ENCODE measurements at regions not wholly inside any gene's neighbourhood (a gene's known extent, or its start where the extent isn't known, plus 50 kb on each side); places are given as distances from the start of the nearest gene placed in this dataset.

DNA sequence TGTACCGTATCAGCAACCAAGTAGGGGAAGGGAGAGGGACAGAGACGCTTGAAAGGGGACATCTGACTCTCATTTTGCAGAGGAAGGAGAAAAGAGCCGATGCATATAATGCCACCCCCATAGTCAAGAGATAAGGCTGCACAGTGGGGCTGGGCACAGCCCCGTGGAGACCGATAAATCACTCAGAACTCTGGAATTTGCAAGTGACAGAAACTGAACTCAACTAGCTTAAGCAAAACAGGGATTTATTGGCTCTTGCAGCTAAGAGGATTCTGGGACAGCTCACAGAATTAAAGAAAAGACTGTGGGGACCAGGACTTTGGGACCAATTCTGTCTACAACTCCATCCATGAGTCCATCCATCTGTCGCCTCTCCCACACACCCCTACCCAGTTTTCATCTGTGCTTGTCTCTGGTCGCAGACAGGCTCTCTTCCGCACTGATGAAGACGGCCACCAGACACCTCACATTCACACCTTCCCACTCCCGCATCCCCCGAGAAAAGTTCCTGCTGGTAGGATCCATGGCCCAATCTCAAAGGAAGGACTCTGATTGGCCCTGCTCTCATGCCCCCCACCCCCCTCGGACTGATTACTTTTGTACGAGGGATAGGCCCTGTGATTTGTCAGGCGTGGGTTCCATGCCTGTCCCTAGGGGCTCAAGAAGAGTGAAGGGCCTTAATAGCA, 105.9 kb upstream of the RPL38 start:
- TF ChIP-seq, protein P1, sequence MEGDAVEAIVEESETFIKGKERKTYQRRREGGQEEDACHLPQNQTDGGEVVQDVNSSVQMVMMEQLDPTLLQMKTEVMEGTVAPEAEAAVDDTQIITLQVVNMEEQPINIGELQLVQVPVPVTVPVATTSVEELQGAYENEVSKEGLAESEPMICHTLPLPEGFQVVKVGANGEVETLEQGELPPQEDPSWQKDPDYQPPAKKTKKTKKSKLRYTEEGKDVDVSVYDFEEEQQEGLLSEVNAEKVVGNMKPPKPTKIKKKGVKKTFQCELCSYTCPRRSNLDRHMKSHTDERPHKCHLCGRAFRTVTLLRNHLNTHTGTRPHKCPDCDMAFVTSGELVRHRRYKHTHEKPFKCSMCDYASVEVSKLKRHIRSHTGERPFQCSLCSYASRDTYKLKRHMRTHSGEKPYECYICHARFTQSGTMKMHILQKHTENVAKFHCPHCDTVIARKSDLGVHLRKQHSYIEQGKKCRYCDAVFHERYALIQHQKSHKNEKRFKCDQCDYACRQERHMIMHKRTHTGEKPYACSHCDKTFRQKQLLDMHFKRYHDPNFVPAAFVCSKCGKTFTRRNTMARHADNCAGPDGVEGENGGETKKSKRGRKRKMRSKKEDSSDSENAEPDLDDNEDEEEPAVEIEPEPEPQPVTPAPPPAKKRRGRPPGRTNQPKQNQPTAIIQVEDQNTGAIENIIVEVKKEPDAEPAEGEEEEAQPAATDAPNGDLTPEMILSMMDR (IDR thresholded peaks at IDR 0.05; ENCODE audit: low read length), result no peak
- TF ChIP-seq EZH2 (IDR thresholded peaks at IDR 0.05; ENCODE audit: borderline replicate concordance, low read length), result no peak

Data from OCI-LY1 (cell line).